Right lung (tissue), 2 donors: ENCODE measurements at regions not wholly inside any gene's neighbourhood (a gene's known extent, or its start where the extent isn't known, plus 50 kb on each side); places are given as distances from the start of the nearest gene placed in this dataset.

ENCODE experiments used
- DNase-seq, 2 donors: peaks; one replicate each; pipeline ENCODE4 v3.0.0-alpha.2; 2013

DNA sequence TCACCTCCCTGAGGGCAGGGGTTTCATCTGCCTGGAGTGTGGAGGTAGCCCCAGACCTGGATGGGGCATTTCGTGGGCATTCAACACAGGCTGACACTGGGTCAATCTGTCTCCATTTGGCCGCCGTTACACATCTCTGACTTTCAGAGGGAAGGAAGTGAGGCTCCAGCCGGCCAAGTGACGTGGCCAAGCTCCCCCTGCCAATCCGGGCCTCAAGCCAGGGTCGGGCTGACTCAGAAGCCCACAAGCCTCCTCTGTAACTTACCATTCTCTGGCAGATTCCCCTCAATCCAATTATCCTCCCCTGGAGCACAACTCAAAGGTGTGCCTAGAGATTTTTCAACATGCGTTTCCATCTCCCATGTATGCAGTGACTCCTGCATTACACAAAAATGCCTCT, 227.6 kb downstream of the KLF13 start:
- peak; percentile 11 to 39 for DNase-seq

DNA sequence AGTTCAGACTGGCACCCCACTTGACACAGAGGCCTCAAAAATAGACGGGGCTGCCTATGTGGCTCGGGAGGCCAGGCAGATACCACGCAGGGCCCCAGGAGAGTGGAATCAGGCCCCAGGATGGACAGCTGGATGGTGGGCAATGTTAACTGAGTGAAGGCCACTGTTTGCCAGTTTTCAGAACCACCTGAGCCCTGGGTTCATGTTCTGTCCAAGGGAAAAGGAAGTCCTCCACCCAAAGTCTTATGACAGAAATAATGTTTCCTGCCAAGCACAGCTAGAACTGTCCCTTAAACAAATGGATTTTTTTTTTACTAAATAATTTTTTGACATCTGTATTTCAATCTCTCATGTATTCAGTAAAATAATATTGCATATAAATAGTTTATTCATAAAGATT, 228.4 kb downstream of the KLF13 start:
- DNase-seq = no peak

DNA sequence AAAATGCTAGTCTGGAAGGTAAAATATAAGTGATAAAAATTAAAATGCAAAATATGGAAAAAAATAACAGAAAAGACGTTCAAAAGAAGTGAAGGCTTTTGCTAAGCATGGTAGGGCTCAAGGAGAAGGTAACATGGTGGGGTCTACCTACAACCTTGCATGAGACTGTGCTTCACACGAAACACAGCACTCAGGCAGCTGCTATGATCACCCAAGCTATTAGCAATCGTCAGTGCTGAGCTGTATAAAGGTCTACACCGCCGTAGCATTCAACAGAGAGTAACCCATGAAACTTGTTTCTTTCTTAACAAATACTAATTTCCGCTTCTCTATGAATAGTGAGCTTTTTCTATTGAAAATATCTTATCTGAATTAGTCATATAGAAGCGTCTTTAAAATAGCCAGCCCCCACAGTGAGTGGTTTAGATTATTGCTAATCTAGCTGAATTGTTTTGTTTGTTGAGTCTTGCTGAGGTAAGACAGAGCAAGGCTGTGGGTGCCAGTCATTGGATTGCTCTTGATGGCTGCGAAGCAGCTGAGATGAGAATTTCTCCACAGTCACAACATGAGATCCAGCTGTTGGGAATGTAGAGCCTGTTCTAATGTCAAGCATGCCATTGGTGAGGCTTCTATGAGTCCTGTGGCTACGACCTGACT, 230.0 kb downstream of the KLF13 start:
- no peak for DNase-seq

DNA sequence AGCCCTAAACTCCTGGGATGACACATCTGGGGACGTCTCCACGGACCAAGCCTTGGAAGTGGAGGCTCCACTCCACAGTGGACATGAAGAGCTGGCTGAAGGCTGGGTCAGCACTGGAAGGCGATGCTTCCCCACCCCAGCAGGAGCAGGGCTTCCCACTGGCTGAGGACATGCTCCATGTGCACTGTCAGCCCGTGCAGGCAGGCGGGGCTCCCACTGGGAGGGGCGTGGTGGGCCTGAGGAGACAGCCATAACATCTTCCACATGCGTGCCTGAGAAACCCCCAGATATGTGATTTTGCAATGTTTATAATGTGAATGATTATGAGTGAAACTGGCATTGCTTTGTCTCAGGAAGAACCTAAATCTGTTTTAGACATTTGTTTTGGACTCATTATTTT, 231.3 kb downstream of the KLF13 start:
- DNase-seq = peak in 1 of 2 donors; percentile 2

DNA sequence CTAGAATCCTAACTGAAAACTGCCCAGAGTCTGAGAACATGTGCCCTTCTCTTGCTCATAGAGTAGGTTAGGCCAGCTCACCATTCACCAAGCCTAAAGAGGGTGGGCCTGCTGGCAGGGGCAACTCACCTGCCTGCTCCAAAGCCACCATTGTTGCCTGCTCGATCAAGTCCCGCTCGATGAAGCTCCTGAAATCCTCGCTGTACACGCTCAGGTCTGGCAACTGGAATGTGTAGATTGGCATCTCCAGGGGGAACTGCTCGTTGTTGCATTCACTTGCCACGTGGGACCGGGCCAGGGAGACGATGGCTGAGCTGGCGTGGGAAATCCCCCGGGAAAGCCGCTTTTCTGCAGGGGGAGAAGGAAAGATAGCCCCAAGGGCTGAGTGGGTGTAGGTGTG, 232.2 kb downstream of the KLF13 start:
- DNase-seq = no peak

DNA sequence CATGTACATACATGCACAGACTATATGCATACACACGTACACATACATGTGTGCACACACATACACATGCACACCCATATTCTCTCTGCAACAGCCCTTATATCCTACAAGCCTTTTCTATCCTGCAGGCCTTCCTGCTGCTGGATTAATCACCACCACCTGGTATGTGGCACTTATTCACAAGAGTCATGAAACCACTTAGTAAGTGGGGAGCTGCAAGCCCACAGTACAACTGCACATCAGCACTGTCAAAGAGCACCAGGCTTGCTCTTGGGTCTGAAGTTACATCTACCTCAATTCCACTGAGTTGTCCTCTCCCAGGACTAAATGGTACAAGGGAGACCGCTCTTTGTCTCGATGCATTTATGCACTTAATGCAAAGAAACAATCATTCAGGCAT, 233.2 kb downstream of the KLF13 start:
- DNase-seq = no peak

DNA sequence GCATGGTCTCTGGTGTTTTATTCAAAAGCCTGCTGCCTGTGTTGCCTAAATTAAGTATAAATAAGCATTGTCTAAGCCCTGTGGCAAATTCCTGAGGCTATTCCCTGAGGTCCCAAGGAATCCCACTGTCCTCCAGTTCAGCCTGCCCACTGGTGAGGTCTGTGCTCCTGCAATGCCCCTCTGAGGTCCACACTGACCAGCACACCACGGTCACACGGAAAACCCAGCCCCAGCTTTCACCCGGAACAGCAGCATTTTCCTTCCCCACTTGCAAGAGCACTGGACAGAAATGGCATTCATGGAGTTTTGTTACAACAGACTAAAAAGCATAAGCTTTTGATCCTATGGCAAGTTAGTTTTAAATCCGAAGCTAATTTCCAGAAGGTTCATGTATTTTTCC, 234.0 kb downstream of the KLF13 start:
- no peak for DNase-seq

DNA sequence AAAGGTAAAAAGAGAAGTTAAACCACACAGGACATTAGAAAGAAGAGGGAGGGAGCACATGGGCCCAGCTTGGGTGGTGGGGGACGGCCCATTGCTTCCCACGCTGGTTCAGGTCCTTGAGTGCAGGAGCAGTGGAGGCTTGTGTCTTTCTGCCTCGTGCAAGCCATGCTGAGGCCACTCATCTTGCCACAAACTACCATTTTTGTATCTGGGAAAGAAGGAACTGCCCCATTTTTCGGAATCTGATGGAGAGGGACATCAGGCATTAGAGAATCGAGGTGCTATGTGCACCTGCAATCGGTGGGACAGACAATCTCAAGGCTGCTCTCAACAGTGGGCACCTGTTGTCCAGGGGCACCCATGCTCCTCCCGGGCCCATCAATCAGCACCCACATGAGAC, 234.5 kb downstream of the KLF13 start:
- no peak for DNase-seq

DNA sequence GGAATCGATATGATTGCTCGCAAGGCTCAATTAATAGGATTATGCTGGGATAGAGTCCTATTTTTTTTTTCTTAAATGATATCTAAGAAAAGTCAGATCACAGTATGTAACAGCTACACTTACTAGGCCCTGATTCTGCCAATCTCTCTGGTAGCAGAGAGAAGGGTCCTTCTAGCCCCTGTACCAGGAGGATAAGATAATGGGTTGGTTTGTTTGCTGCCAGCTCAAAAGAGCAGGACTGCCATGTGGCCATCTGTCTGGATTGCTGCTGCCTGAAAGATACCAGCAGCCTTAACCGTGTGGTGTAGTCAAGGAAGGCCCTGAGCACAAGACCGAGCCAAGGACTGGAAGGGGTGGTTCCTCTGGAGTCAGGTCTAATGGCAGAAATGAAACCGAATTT, 236.4 kb downstream of the KLF13 start:
- DNase-seq = no peak

DNA sequence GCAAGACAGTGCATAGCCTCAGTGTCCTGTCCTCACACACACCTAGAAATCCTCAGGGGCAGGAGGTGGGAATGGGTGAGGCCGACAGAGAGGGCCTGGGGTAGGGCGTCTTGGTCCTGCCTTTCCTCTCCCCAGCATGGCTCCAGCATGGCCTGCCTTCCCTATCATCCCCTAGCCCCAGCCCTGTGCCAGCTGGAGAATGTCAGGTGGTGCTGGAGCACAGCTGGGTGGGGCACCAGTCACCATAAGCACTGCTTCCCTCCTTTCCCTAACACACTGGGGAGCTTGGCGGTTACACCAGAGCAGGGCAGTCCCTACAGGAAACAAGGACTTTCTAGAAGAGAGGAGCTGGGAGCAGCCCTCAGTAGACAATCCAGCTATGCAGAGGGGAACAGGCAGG, 236.8 kb downstream of the KLF13 start:
- no peak for DNase-seq

DNA sequence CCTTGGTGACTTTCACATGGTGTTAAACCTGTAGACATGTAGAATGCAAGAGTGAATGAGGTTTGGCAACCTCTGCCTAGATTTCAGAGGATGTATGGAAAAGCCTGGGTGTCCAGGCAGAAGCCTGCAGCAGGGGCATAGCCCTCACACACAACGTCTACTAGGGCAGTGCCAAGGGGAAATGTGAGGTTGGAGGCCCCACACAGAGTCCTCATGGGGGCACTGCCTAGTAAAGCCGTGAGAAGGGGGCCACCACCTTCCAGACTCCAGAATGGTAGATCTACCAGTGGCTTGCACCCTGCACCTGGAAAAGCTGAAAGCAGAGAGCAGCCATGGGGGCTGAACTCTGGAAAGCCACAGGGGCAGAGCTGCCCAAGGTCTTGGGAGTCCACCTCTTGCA, 241.2 kb downstream of the KLF13 start:
- DNase-seq = no peak

DNA sequence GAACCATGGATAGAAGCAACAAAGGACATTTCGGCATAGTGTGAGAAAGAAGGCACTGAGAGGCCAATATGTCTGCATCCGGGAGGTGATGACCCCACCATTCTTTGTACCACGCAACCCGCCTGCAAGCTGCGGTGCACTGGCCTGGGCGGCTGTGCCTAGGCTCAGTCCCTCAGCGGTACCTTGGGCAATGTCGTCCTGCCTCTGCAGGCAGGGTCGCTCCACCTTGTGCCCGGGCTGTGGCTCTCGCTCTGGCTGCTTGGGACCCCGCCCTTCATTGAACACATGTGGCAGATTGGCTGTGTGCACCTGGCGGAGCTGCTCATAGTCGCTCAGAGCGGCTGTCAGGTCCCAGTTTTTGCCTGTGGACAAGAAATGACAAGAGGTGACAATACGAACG, 243.2 kb downstream of the KLF13 start:
- no peak for DNase-seq

DNA sequence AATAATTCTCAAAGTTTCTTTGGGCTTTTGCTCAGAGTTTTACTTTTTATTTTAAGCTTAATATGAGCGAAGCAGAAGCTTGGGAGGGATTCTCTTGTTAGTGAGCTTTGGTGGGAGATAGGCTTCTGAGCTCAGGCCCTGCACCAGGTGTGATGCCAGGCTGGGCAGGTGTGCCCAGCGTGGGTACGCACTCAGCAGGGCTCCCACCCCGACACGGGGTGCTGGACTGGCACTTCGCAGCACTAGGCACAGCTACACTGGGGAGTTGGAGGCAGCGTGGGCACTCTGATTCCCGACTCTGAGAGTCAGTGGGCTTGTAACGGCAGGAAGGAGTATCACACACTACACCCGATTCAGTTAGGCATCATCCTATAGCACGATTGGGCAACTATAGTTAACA, 244.0 kb downstream of the KLF13 start:
- DNase-seq = no peak

DNA sequence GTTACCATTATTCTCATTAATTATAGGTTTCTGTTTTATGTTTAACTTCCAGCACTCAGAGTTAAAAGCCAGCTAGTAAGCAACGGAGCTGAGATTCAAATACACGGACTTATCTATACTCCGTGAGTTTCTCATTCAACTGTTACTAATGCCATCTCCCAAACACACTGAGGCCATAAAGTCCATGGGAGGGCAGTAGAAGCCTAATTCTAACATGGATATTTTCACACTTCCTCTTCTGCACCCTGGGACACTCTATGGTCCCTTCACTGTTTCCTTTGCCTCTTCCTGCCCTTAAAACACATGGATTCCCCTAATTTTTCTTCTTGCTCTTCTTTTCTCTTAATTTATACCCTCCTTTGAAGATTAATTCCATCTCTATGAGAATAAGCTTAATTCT, 245.0 kb downstream of the KLF13 start:
- DNase-seq = no peak

DNA sequence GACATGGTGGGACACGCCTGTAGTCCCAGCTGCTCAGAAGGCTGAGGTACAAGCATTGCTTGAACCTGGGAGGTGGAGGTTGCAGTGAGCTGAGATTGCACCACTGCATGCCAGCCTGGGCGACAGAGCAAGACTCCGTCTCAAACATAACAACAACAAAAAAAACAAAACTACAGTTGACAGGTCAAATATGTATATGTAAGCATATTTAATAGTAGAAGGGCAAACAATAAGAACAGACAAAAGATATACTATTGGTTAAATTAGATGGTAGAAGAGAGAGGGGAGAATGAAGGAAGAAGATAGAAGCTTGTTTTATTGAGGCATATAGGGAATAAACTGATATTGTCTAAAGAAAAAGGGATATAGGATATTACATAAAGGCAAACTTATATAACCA, 247.1 kb downstream of the KLF13 start:
- no peak for DNase-seq

DNA sequence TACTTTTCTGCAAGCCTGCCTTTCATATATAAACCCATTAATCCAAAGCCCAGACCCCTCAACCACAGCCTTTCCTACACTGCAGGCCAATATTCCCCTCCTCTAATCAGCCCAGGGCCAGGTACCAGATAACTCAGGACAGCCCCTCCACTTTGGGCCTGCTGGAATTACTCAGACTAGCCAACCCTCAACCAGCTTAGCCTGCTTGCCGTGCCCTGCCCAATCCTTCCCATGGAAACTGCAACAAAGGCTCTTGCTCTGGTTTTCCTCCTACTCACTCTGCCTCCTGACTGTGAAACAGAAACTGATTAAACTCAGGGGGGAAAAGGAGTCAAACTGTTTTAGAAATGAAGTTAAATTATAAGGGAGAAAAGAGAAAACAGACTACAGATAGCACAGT, 248.1 kb downstream of the KLF13 start:
- no peak for DNase-seq

DNA sequence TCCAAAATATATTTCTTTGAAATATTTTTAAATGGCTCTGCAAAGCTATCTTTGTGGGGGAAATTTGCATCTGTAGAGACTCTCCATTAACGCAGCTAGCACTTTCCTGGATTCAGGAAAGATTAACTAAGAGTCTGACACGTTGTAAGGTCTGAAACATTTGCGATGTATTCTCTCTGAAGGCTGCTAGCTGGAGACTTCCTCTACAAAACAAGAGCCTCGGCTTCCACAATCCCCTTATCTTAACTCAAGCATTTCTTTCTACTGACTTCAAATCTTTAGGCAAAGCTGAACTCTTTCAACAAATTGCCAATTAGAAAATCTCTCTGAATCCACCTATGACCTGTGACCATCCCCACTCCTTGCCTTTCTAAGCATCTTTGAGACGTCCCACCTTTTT, 250.5 kb downstream of the KLF13 start:
- DNase-seq = no peak

DNA sequence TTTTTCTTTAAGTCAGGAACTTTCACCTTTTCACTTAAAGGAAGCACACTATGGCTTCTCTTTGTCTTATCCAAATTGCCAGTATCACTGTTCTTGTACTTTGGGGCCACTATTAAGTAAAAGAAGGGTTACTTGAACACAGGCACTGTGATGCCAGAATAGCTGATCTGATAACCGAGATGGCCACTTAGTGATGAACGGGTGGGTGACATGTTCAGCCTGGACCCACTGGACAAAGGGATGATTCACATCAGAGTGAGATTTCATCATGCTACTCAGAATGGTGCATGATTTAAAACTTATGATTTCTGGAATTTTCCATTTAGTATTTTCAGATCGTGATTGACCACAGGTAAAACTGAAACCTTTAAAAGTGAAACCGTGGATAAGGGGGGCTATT, 252.6 kb downstream of the KLF13 start:
- DNase-seq = no peak

DNA sequence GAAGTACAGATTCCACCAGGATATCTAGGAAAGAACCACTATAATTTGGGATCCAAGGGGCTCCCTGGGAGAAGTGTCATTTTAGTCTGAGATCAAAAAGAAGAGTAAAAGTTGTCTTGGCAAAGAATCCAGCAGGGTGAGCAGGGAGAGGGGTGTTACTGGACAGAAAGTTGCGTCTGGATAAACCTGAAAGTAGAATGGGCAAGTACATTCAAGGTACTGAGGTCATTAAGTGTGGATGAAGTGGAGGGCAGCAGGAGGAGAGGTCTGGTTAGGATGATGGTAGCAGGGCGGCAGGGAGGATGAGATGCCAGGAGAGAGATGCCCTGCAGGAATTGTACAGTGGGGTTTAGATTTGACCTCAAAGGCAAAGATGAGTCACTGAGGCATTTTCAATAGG, 253.3 kb downstream of the KLF13 start:
- no peak for DNase-seq

DNA sequence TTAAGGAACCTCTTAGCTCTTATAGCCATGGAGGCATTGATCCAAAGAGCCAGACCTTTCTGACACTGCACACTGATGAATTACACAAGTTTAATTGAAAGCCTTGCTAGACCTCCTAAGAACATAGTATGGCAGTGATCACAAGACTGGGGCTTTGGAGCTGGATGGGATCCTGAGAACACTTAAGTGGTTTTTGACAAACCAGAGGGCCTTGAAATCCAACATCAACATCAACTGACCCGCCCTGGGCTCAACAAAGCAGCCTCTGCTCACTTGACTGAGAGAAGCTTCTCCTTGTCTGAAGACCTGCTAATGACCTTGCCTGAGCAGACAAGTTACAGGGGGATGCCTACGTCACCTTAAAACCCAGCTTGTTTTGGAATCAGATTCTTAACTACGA, 257.6 kb downstream of the KLF13 start:
- no peak for DNase-seq

DNA sequence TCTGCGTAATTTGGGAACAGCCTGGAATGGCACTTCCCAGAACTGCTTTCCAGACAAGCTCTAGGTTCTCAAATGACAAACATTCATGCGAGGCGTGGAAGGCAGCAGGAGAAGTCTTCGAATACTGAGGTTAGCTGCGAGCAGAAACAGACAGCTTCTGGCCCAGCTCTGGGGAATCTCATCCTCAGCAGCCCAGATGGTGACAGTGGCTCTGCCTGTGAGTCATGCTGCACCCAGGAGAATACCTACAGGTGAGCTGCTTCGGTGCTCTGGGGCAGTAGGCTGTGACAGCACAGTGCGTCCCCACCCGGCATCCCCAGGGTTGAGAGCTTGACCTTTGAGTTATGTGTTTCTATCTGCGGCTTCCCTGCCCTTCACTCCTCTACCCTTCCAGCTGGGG, 258.6 kb downstream of the KLF13 start:
- no peak for DNase-seq

DNA sequence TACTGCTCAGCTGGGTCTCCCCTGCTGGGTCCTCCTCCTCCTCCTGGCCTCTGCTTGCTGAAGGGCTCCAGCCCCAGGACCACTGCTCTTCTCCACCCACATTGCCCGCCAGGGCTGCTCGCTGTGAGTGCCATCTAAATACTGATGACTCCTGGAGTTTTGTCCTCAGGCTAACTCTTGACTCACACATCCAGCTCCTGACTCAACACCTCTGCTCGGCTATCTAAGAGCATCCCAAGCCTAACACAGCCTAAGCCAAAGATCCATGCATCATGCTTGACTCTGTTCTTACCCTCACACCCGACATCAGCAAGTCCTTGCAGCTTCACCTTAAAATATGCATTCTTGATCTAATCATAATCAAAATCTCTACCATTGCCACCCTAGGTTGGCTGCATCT, 260.2 kb downstream of the KLF13 start:
- DNase-seq = no peak

DNA sequence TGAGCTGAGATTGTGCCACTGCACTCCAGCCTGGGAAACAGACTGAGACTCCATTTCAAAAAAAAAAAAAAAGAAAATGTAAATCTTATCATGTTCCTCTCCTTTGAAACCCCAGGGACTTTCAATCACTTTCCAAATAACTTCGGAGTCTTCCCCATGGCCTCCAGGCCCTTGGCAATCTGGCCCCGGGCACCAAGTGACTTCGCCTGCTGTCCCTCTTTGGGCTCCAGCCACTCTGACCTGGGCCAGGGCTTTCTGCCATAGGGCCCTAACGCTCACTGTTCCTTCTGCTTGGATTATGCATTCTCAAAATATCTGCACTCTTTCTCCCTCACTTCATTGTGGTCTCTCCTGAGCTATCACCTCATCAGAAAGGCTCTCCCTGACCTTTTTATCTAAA, 260.9 kb downstream of the KLF13 start:
- no peak for DNase-seq

DNA sequence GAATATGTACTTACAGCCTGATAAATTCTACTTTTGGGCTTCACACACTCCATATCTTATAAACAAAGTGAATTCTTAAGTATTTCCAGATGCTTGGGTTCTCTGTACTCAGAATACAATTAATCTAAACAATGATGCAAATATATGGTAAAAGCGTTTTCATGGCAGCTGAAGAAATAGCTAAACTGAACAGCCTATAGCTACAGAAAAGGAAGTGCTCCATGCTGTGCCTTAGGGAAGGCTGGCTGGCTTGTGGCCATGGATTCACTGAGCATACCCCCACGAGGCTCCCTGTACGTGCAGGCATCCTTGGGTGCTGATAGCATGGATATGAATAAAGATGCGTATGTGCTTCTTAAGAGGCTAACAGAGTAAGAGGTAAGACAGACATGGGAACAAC, 264.0 kb downstream of the KLF13 start:
- no peak for DNase-seq

DNA sequence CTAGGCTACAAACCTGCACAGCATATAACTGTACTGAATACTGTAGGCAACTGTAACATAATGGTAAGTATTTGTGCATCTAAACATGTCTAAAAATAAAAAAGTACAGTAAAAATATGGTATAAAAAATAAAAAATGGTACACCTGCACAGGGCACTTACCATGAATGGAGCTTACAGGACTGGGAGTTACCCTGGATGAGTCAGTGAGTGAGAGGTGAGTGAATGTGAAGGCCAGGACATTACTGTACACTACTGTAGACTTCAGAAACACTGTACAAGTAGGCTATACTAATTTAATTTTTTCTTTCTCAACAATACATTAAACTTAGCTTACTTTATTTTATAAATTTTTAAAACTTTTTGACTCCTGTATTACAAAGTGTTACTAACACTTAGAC, 265.3 kb downstream of the KLF13 start:
- no peak for DNase-seq
